Astrocyte (in vitro differentiated cells and primary cell): ENCODE measurements at regions not wholly inside any gene's neighbourhood (a gene's known extent, or its start where the extent isn't known, plus 50 kb on each side); places are given as distances from the start of the nearest gene placed in this dataset.

Experiments
- EZH2 ChIP-seq: IDR thresholded peaks from 2 replicates; pipeline ENCODE4 v1.6.1; 2012; ENCODE audit warnings: mild to moderate bottlenecking, low read length, inconsistent platforms; ENCODE audit not compliant: insufficient read depth
- TF ChIP-seq, protein P1 (sequence below): IDR thresholded peaks from 2 replicates; pipeline ENCODE4 v1.5.1; 2011; ENCODE audit warnings: low read depth, mild to moderate bottlenecking, inconsistent platforms, low read length, moderate library complexity; ENCODE audit not compliant: insufficient read depth

DNA sequence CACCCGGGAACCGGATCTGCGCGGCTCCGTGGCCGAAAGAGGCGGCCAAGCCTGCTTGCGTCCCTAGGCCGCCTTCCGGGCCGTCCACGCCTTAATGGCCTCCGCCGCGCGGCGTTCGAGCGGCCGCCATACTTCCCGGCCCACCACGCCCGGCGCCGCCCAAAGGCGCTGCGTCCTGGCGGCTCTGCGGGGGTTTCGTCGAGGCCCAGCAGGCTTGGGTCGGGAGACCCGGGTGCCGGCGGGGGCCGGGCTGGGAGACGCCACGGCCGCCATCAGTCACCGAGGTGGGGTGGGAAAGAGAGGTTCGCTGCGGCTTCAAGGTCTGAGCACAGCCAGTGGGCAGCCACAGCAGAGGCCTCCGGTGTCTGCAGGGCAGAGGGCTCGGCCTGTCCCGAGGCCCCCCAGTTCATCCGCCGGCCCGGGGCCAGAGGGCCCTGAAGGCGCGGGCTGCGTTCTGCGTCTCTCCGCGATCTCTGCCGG lies 545.8 kb upstream of the CDH10 start:
- TF ChIP-seq, protein P1, sequence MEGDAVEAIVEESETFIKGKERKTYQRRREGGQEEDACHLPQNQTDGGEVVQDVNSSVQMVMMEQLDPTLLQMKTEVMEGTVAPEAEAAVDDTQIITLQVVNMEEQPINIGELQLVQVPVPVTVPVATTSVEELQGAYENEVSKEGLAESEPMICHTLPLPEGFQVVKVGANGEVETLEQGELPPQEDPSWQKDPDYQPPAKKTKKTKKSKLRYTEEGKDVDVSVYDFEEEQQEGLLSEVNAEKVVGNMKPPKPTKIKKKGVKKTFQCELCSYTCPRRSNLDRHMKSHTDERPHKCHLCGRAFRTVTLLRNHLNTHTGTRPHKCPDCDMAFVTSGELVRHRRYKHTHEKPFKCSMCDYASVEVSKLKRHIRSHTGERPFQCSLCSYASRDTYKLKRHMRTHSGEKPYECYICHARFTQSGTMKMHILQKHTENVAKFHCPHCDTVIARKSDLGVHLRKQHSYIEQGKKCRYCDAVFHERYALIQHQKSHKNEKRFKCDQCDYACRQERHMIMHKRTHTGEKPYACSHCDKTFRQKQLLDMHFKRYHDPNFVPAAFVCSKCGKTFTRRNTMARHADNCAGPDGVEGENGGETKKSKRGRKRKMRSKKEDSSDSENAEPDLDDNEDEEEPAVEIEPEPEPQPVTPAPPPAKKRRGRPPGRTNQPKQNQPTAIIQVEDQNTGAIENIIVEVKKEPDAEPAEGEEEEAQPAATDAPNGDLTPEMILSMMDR: no peak
- TF ChIP-seq EZH2: no peak
